Vagina (tissue), 2 donors: ENCODE measurements at regions not wholly inside any gene's neighbourhood (a gene's known extent, or its start where the extent isn't known, plus 50 kb on each side); places are given as distances from the start of the nearest gene placed in this dataset.

Source experiments
- POLR2A ChIP-seq, 2 donors: fragments of 450-650 bp; IDR thresholded peaks; one replicate each; pipeline ENCODE4 v1.6.1; 2017; ENCODE audit warnings: antibody characterized with exemption in 2 of 2, mild to moderate bottlenecking in 2 of 2, moderate library complexity in 2 of 2
- TF ChIP-seq, protein P1 (sequence below), 3 experiments: fragments of 450-650 bp in 2 of 3; fragments of 200-600 bp in 1 of 3; sonication (generic) in 1 of 3; IDR thresholded peaks; one replicate each; pipeline ENCODE4 v1.5.1; 2017 to 2019; ENCODE audit warnings: antibody characterized with exemption in 3 of 3, mild to moderate bottlenecking in 2 of 3, moderate library complexity in 2 of 3

- TF ChIP-seq POLR2A (IDR thresholded peaks at IDR 0.05) = no peak
- TF ChIP-seq, protein P1, sequence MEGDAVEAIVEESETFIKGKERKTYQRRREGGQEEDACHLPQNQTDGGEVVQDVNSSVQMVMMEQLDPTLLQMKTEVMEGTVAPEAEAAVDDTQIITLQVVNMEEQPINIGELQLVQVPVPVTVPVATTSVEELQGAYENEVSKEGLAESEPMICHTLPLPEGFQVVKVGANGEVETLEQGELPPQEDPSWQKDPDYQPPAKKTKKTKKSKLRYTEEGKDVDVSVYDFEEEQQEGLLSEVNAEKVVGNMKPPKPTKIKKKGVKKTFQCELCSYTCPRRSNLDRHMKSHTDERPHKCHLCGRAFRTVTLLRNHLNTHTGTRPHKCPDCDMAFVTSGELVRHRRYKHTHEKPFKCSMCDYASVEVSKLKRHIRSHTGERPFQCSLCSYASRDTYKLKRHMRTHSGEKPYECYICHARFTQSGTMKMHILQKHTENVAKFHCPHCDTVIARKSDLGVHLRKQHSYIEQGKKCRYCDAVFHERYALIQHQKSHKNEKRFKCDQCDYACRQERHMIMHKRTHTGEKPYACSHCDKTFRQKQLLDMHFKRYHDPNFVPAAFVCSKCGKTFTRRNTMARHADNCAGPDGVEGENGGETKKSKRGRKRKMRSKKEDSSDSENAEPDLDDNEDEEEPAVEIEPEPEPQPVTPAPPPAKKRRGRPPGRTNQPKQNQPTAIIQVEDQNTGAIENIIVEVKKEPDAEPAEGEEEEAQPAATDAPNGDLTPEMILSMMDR (IDR thresholded peaks at IDR 0.05) = no peak
These were observed 117.2 kb upstream of the OLIG2 start for GRCh38 chr21:32908534-32908933.
